ENCODE measurements at regions not wholly inside any gene's neighbourhood (a gene's known extent, or its start where the extent isn't known, plus 50 kb on each side); places are given as distances from the start of the nearest gene placed in this dataset.

DNA sequence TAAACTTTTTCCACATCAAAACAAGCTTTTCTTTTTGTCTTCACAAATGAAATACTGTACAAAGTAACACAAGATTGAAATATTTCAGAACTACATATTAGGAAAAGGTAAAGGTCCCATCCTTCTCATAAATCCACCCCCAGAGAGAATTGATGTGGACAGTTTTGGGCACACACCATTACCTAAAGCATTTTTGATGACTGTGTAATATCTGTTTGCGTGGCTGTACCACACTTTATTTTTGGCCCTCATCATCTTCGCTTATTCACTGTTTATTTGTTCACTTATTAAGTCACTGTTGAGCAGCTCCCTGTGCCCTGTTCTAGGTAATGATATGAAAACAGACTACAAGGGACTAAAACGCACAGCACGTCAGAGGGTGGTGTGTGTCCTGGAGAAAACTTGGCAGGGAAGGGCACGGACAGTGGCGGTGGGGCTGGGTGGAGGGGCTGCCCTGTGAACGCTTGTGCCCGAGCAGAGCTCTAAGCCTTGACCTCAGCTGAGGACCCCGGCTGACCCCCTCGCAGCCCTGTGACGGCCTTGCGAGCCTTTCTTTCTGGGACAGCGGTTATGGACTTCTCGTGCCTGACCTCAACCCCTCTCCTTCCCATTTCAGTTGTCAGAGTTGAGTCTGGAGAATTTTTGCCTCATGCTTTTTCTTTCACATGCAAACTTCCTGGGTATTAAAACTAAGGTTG is 241.3 kb downstream of the EMX2 start:
- H3K4me3 ChIP-seq (replicated peaks in 1 of 2; ENCODE audit: low read depth in 2 of 2, low read length in 2 of 2): no peak overlapping the region
- TF ChIP-seq, protein P1, sequence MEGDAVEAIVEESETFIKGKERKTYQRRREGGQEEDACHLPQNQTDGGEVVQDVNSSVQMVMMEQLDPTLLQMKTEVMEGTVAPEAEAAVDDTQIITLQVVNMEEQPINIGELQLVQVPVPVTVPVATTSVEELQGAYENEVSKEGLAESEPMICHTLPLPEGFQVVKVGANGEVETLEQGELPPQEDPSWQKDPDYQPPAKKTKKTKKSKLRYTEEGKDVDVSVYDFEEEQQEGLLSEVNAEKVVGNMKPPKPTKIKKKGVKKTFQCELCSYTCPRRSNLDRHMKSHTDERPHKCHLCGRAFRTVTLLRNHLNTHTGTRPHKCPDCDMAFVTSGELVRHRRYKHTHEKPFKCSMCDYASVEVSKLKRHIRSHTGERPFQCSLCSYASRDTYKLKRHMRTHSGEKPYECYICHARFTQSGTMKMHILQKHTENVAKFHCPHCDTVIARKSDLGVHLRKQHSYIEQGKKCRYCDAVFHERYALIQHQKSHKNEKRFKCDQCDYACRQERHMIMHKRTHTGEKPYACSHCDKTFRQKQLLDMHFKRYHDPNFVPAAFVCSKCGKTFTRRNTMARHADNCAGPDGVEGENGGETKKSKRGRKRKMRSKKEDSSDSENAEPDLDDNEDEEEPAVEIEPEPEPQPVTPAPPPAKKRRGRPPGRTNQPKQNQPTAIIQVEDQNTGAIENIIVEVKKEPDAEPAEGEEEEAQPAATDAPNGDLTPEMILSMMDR (IDR thresholded peaks at IDR 0.05; ENCODE audit: low read depth, low read length): no peak
- DNase-seq (ENCODE audit: low read depth in 2 of 2): no peak

DNA sequence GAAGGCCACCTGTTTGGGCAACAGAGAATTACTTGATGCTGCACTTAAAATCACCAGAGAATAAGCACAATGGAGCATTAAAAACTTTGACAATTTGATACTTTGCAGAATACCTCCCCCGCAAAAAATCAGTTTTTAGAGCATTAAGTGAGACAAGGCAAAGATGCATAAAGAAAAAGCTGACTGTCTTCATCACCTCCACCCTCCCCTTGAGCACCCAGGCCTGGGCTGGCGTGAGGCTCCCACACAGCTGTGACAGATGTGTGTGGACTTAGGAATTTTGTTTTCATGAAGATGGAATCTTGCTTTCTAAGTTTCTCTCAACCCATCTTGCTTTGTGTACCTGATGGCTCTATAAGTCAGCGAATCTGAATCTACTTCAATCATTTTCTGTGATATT is 242.2 kb downstream of the EMX2 start:
- TF ChIP-seq, protein P1 (IDR thresholded peaks at IDR 0.05; ENCODE audit: low read depth, low read length): no peak
- no peak overlapping the region for H3K4me3 ChIP-seq (replicated peaks in 1 of 2; ENCODE audit: low read depth in 2 of 2, low read length in 2 of 2)
- DNase-seq (ENCODE audit: low read depth in 2 of 2): no peak

DNA sequence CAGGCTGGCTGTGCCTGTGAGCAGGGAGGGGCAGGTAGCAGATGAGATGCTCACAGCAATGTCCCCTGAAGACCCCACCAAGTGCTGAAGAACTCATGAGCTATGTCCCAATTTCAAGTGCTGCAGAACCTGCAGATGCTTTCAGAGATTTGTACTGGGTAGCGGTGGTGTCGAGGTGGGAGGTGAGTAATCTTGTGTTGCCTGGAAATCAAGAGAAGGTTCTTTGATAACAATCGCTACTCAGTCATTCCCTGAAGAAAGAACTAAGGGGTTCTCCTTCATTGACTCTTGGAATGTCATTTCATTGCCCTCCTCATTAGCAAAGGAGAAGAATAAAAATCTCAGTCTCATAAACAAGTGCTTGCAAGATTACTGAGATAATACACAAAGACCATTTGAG is 246.4 kb downstream of the EMX2 start:
- TF ChIP-seq, protein P1 (IDR thresholded peaks at IDR 0.05; ENCODE audit: low read depth, low read length): no peak

DNA sequence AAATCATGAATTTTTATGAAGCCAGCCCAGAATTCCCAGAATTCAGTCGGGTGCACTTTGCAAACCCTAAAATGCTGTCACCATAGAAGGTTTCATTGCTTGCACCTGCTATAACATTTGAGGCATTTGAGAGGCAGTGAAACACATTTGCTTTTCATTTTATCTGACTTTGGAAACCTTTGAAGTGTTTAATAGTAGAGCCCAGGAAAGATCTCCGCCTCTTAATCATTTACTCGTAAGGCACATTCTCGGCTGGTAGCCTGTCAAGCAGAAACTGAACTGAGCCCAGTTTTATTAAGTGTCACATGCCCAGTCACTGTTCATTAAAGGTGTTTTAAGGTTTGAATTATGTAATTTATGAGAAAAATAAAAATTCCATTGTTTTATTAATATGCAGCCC is 247.6 kb downstream of the EMX2 start:
- no peak overlapping the region for H3K4me3 ChIP-seq (replicated peaks in 1 of 2; ENCODE audit: low read depth in 2 of 2, low read length in 2 of 2)
- DNase-seq (ENCODE audit: low read depth in 2 of 2): no peak
- TF ChIP-seq, protein P1 (IDR thresholded peaks at IDR 0.05; ENCODE audit: low read depth, low read length): no peak

More for the DNA sequence above, 246.4 kb downstream of the EMX2 start:
- DNase-seq (ENCODE audit: low read depth in 2 of 2): no peak
- no peak overlapping the region for H3K4me3 ChIP-seq (replicated peaks in 1 of 2; ENCODE audit: low read depth in 2 of 2, low read length in 2 of 2)

DNA sequence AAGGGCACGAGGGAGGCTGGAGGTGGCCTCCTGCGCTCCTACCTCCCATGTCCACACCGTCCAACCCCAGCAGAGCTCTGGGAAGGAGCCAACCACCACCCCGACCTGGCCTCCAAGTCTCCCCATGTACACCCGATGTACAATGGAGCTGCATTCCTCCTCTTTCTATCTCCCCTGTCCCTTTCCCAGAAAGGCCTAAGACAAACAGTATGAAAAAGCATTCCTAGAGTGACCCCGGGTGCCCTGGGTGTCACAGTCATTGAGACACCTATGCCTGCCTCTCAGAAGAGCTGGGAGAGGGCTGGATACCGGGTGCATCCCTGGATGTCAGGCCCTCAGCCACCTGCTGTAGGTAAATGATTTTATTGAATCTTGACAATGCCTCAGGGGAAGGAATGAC is 248.1 kb downstream of the EMX2 start:
- TF ChIP-seq, protein P1 (IDR thresholded peaks at IDR 0.05; ENCODE audit: low read depth, low read length): no peak
- no peak for DNase-seq (ENCODE audit: low read depth in 2 of 2)
- H3K4me3 ChIP-seq (replicated peaks in 1 of 2; ENCODE audit: low read depth in 2 of 2, low read length in 2 of 2): no peak overlapping the region

DNA sequence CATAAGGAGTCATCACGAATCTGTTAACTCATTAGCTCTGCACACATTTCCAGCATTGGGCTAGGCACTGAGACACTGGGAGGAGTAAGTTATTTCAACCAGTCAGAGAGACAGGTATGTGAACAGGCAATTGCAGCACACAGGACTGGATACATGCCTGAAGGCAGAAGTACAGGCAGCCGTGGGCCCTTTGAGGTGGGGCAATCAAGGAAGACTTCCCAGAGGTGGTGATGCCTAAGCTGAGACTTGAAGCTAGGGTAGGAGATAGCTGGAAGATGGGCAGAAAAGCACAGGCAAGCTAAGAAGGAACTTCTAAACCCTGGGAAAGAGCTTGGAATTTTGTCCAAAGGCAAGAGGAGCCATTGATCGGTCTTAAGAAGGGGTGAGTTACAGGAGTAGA is 249.7 kb downstream of the EMX2 start:
- no peak for DNase-seq (ENCODE audit: low read depth in 2 of 2)
- TF ChIP-seq, protein P1 (IDR thresholded peaks at IDR 0.05; ENCODE audit: low read depth, low read length): no peak

More for the DNA sequence above, 249.7 kb downstream of the EMX2 start:
- H3K4me3 ChIP-seq (replicated peaks in 1 of 2; ENCODE audit: low read depth in 2 of 2, low read length in 2 of 2): no peak overlapping the region

All from cardiac fibroblast (primary cell).